GM23338 (cell line): ENCODE measurements at regions not wholly inside any gene's neighbourhood (a gene's known extent, or its start where the extent isn't known, plus 50 kb on each side); places are given as distances from the start of the nearest gene placed in this dataset.

ENCODE experiments used
- ATAC-seq: fragments of 200-7000 bp; cut with Tn5 transposase; 3 replicates; pipeline ENCODE4 v1.9.1; 2020
- DNase-seq: peaks from one replicate; pipeline ENCODE4 v3.0.0-alpha.2; 2015; ENCODE audit warnings: low spot score
- H2AFZ ChIP-seq: fragments of 200-600 bp; sonication (generic); 2 replicates; pipeline ENCODE4 v1.8.0; 2016; ENCODE audit warnings: antibody characterized with exemption, mild to moderate bottlenecking, moderate library complexity
- H3F3A ChIP-seq: fragments of 200-600 bp; sonication (generic); replicated peaks from 2 replicates; pipeline ENCODE4 v1.8.0; 2017; ENCODE audit warnings: antibody characterized with exemption, mixed run types, low read depth
- H3K27ac ChIP-seq: fragments of 200-600 bp; sonication (generic); 2 replicates; pipeline ENCODE4 v1.6.1; 2016; ENCODE audit warnings: low read depth
- H3K27me3 ChIP-seq: fragments of 200-600 bp; sonication (generic); 2 replicates; pipeline ENCODE4 v1.8.0; 2016; ENCODE audit warnings: mild to moderate bottlenecking, mixed run types, moderate library complexity; ENCODE audit not compliant: insufficient read depth
- H3K36me3 ChIP-seq: fragments of 200-600 bp; sonication (generic); 2 replicates; pipeline ENCODE4 v1.8.0; 2016; ENCODE audit warnings: mild to moderate bottlenecking; ENCODE audit not compliant: insufficient read depth
- H3K4me1 ChIP-seq: fragments of 200-600 bp; sonication (generic); 2 replicates; pipeline ENCODE4 v1.8.0; 2016; ENCODE audit warnings: mild to moderate bottlenecking, moderate library complexity; ENCODE audit not compliant: insufficient read depth
- H3K4me2 ChIP-seq: fragments of 200-600 bp; sonication (generic); 2 replicates; pipeline ENCODE4 v1.7.1; 2017; ENCODE audit warnings: mixed run types
- H3K4me3 ChIP-seq: fragments of 200-600 bp; sonication (generic); 2 replicates; pipeline ENCODE4 v1.6.1; 2016; ENCODE audit warnings: mixed run types
- H3K79me2 ChIP-seq: fragments of 200-600 bp; sonication (generic); replicated peaks from 2 replicates; pipeline ENCODE4 v1.8.0; 2017; ENCODE audit warnings: mild to moderate bottlenecking; ENCODE audit not compliant: insufficient read depth
- H3K9me2 ChIP-seq: fragments of 200-600 bp; sonication (generic); 2 replicates; pipeline ENCODE4 v1.8.0; 2017; ENCODE audit not compliant: insufficient read depth
- H4K20me1 ChIP-seq: fragments of 200-600 bp; sonication (generic); replicated peaks from 2 replicates; pipeline ENCODE4 v1.8.0; 2017; ENCODE audit warnings: mild to moderate bottlenecking; ENCODE audit not compliant: insufficient read depth
- H3K27ac Mint-ChIP-seq: 2 replicates; pipeline ENCODE4 v1.8.0; 2020; ENCODE audit warnings: inconsistent platforms, mild to moderate bottlenecking, moderate library complexity, mixed read lengths
- H3K27me3 Mint-ChIP-seq: 3 replicates; pipeline ENCODE4 v1.8.0; 2022; ENCODE audit warnings: low read depth, mild to moderate bottlenecking, moderate library complexity, mixed read lengths, inconsistent platforms; ENCODE audit not compliant: insufficient read depth, poor library complexity
- H3K36me3 Mint-ChIP-seq: 3 replicates; pipeline ENCODE4 v1.8.0; 2021; ENCODE audit warnings: low read depth, mild to moderate bottlenecking, inconsistent platforms, moderate library complexity, mixed read lengths
- H3K4me1 Mint-ChIP-seq: 3 replicates; pipeline ENCODE4 v1.8.0; 2020; ENCODE audit warnings: mild to moderate bottlenecking, inconsistent platforms, mixed read lengths
- H3K4me3 Mint-ChIP-seq: 3 replicates; pipeline ENCODE4 v1.8.0; 2021; ENCODE audit warnings: moderate library complexity, mild to moderate bottlenecking, inconsistent platforms, mixed read lengths
- H3K9me3 Mint-ChIP-seq: 3 replicates; pipeline ENCODE4 v1.8.0; 2020; ENCODE audit warnings: moderate library complexity, mild to moderate bottlenecking, inconsistent platforms, mixed read lengths
- CREB1 ChIP-seq: fragments of 250-450 bp; sonication (Bioruptor Pico); IDR thresholded peaks from 2 replicates; pipeline ENCODE4 v1.5.0; 2020; ENCODE audit warnings: low read depth, mild to moderate bottlenecking, moderate library complexity
- EZH2phosphoT487 ChIP-seq: fragments of 200-600 bp; sonication (generic); IDR thresholded peaks from one replicate; pipeline ENCODE4 v1.8.1; 2018; ENCODE audit warnings: antibody characterized with exemption; ENCODE audit not compliant: unreplicated experiment
- NANOG ChIP-seq: IDR thresholded peaks from 2 replicates; pipeline ENCODE4 v1.6.1; 2016; ENCODE audit warnings: antibody characterized with exemption, borderline replicate concordance
- POLR2AphosphoS5 ChIP-seq: IDR thresholded peaks from 2 replicates; pipeline ENCODE4 v1.6.1; 2016; ENCODE audit warnings: antibody characterized with exemption, low read depth
- REST ChIP-seq: IDR thresholded peaks from one replicate; pipeline ENCODE4 v1.6.1; 2018; ENCODE audit warnings: antibody characterized with exemption; ENCODE audit not compliant: unreplicated experiment
- STAT1 ChIP-seq: IDR thresholded peaks from one replicate; pipeline ENCODE4 v1.6.1; 2016; ENCODE audit warnings: antibody characterized with exemption; ENCODE audit not compliant: unreplicated experiment
- ZNF114 ChIP-seq: fragments of 250-450 bp; sonication (Bioruptor Pico); IDR thresholded peaks from 2 replicates; pipeline ENCODE4 v1.5.0; 2020; ENCODE audit warnings: mild to moderate bottlenecking, moderate library complexity
- ZNF331 ChIP-seq: fragments of 250-450 bp; sonication (Bioruptor Pico); IDR thresholded peaks from 2 replicates; pipeline ENCODE4 v1.5.0; 2020; ENCODE audit warnings: low read depth, mild to moderate bottlenecking, moderate library complexity
- ZNF462 ChIP-seq: fragments of 250-450 bp; sonication (Bioruptor Pico); IDR thresholded peaks from 2 replicates; pipeline ENCODE4 v1.5.0; 2020; ENCODE audit warnings: mild to moderate bottlenecking, moderate library complexity

- H3K27ac Mint-ChIP-seq, result no peak overlapping the region
- H3K4me1 Mint-ChIP-seq, result peaks cover 5% of the 10 kb centered on the region; the same call in 2 of the 3 replicates
- DNase-seq (no peak), ATAC-seq (no peak)
- H3K79me2 ChIP-seq, result no peaks in the 10 kb centered on the region
- peaks cover 9% of the 10 kb centered on the region; the same call in 1 of the 2 replicates for H3K9me2 ChIP-seq
- H3K9me3 Mint-ChIP-seq, result no peaks in the 10 kb centered on the region
- H4K20me1 ChIP-seq, result no peaks in the 10 kb centered on the region
- no peaks in the 10 kb centered on the region for H3K27me3 Mint-ChIP-seq
- no peaks in the 10 kb centered on the region for H3K4me1 ChIP-seq
- H3K36me3 Mint-ChIP-seq, result no peaks in the 10 kb centered on the region
- TF ChIP-seq CREB1 (CRISPR knock-in tag) (no peak), ZNF114 (CRISPR knock-in tag) (no peak), EZH2phosphoT487 (no peak), NANOG (no peak), ZNF331 (CRISPR knock-in tag) (no peak), REST (no peak), POLR2AphosphoS5 (no peak)
- H3K27ac ChIP-seq, result no peak overlapping the region
- no peaks in the 10 kb centered on the region for H3F3A ChIP-seq
- no peaks in the 10 kb centered on the region for H3K27me3 ChIP-seq
- no peaks in the 10 kb centered on the region for H3K36me3 ChIP-seq
- no peak overlapping the region for H3K4me2 ChIP-seq
- no peak overlapping the region for H3K4me3 Mint-ChIP-seq
- H2AFZ ChIP-seq, result no peak overlapping the region
- H3K4me3 ChIP-seq, result no peak overlapping the region
Observed at GRCh38 chr10:120007261-120007660, 114.7 kb downstream of the SEC23IP start.

- H2AFZ ChIP-seq, result peak overlapping the region; percentile 86; the same call in 1 of the 2 replicates
- H3K4me2 ChIP-seq, result no peak overlapping the region
- no peaks in the 10 kb centered on the region for H3K36me3 Mint-ChIP-seq
- no peaks in the 10 kb centered on the region for H3K36me3 ChIP-seq
- no peaks in the 10 kb centered on the region for H3K4me1 ChIP-seq
- H3K9me2 ChIP-seq, result no peaks in the 10 kb centered on the region
- no peaks in the 10 kb centered on the region for H3K4me1 Mint-ChIP-seq
- peak; percentile 96 for ATAC-seq
- H3K27ac Mint-ChIP-seq, result no peak overlapping the region; the same call in 1 of the 2 replicates
- H3K4me3 ChIP-seq, result no peak overlapping the region
- H3F3A ChIP-seq, result no peaks in the 10 kb centered on the region
- H3K9me3 Mint-ChIP-seq, result no peaks in the 10 kb centered on the region
- DNase-seq, result peak; percentile 65
- no peak overlapping the region for H3K27ac ChIP-seq
- peaks cover 3% of the 10 kb centered on the region for H3K27me3 Mint-ChIP-seq
- no peak overlapping the region for H3K4me3 Mint-ChIP-seq
- H3K79me2 ChIP-seq, result no peaks in the 10 kb centered on the region
- no peaks in the 10 kb centered on the region for H3K27me3 ChIP-seq
- no peaks in the 10 kb centered on the region for H4K20me1 ChIP-seq
- TF ChIP-seq ZNF462 (CRISPR knock-in tag) (no peak), STAT1 (no peak)
Observed at GRCh38 chr10:120011359-120012130, 119.0 kb downstream of the SEC23IP start.
